ENCODE measurements at regions not wholly inside any gene's neighbourhood (a gene's known extent, or its start where the extent isn't known, plus 50 kb on each side); places are given as distances from the start of the nearest gene placed in this dataset.

- no peak for TF ChIP-seq CTCF (IDR thresholded peaks at IDR 0.05; ENCODE audit: low read depth, low read length)
- Histone ChIP-seq H3K9me3 (ENCODE audit: severe bottlenecking) (no peaks in the 10 kb centered on the region), H3K27ac (no peak overlapping the region), H3K4me3 (ENCODE audit: low read depth, low read length) (no peak overlapping the region), H3K36me3 (no peaks in the 10 kb centered on the region), H3K27me3 (ENCODE audit: insufficient read depth, low read depth, severe bottlenecking) (no peaks in the 10 kb centered on the region)
- DNase-seq: no peak
These were observed 364.3 kb upstream of the PTCHD4 start for GRCh38 chr6:48475275-48475674.

GRCh38 chr6:48474830-48475229, 363.8 kb upstream of the PTCHD4 start:
- Histone ChIP-seq H3K36me3 (no peaks in the 10 kb centered on the region), H3K4me3 (ENCODE audit: low read depth, low read length) (no peak overlapping the region), H3K9me3 (ENCODE audit: severe bottlenecking) (no peaks in the 10 kb centered on the region), H3K27ac (no peak overlapping the region), H3K27me3 (ENCODE audit: insufficient read depth, low read depth, severe bottlenecking) (no peaks in the 10 kb centered on the region)
- TF ChIP-seq CTCF (IDR thresholded peaks at IDR 0.05; ENCODE audit: low read depth, low read length): no peak
- DNase-seq: no peak

GRCh38 chr6:48474136-48474535, 363.1 kb upstream of the PTCHD4 start:
- no peak for DNase-seq
- H3K27ac ChIP-seq: no peak overlapping the region
- no peaks in the 10 kb centered on the region for H3K36me3 ChIP-seq
- H3K9me3 ChIP-seq (ENCODE audit: severe bottlenecking): no peaks in the 10 kb centered on the region
- no peak overlapping the region for H3K4me3 ChIP-seq (ENCODE audit: low read depth, low read length)
- TF ChIP-seq CTCF (IDR thresholded peaks at IDR 0.05; ENCODE audit: low read depth, low read length): no peak
- no peaks in the 10 kb centered on the region for H3K27me3 ChIP-seq (ENCODE audit: insufficient read depth, low read depth, severe bottlenecking)

- Histone ChIP-seq H3K27me3 (ENCODE audit: insufficient read depth, low read depth, severe bottlenecking) (no peaks in the 10 kb centered on the region), H3K36me3 (no peaks in the 10 kb centered on the region), H3K9me3 (ENCODE audit: severe bottlenecking) (no peaks in the 10 kb centered on the region), H3K27ac (no peak overlapping the region), H3K4me3 (ENCODE audit: low read depth, low read length) (no peak overlapping the region)
- no peak for TF ChIP-seq CTCF (IDR thresholded peaks at IDR 0.05; ENCODE audit: low read depth, low read length)
- DNase-seq: no peak
These were observed 361.5 kb upstream of the PTCHD4 start for GRCh38 chr6:48472535-48472934.

- DNase-seq: no peak
- no peak for TF ChIP-seq CTCF (IDR thresholded peaks at IDR 0.05; ENCODE audit: low read depth, low read length)
- no peak overlapping the region for H3K27ac ChIP-seq
- no peaks in the 10 kb centered on the region for H3K36me3 ChIP-seq
- no peak overlapping the region for H3K4me3 ChIP-seq (ENCODE audit: low read depth, low read length)
- H3K9me3 ChIP-seq (ENCODE audit: severe bottlenecking): no peaks in the 10 kb centered on the region
- H3K27me3 ChIP-seq (ENCODE audit: insufficient read depth, low read depth, severe bottlenecking): no peaks in the 10 kb centered on the region
These were observed 361.1 kb upstream of the PTCHD4 start for GRCh38 chr6:48472091-48472490.

GRCh38 chr6:48471326-48471725, 360.3 kb upstream of the PTCHD4 start:
- H3K9me3 ChIP-seq (ENCODE audit: severe bottlenecking): no peaks in the 10 kb centered on the region
- no peak overlapping the region for H3K27ac ChIP-seq
- no peak overlapping the region for H3K4me3 ChIP-seq (ENCODE audit: low read depth, low read length)
- no peak for DNase-seq
- TF ChIP-seq CTCF (IDR thresholded peaks at IDR 0.05; ENCODE audit: low read depth, low read length): no peak
- no peaks in the 10 kb centered on the region for H3K36me3 ChIP-seq
- no peaks in the 10 kb centered on the region for H3K27me3 ChIP-seq (ENCODE audit: insufficient read depth, low read depth, severe bottlenecking)

All from WERI-Rb-1 (cell line).